OCI-LY1 (cell line): ENCODE measurements at regions not wholly inside any gene's neighbourhood (a gene's known extent, or its start where the extent isn't known, plus 50 kb on each side); places are given as distances from the start of the nearest gene placed in this dataset.

ENCODE experiments used
- EZH2 ChIP-seq: fragments of 200-600 bp; sonication (generic), shearing (Covaris generic); IDR thresholded peaks from 2 replicates; pipeline ENCODE4 v1.8.0; 2017; ENCODE audit warnings: borderline replicate concordance, mixed run types, mild to moderate bottlenecking, antibody characterized with exemption, low read length, moderate library complexity, mixed read lengths
- TF ChIP-seq, protein P1 (sequence below): fragments of 200-600 bp; sonication (generic), shearing (Covaris generic); IDR thresholded peaks from 2 replicates; pipeline ENCODE4 v1.5.1; 2017; ENCODE audit warnings: mild to moderate bottlenecking, antibody characterized with exemption, low read length, moderate library complexity, mixed read lengths

- TF ChIP-seq, protein P1, sequence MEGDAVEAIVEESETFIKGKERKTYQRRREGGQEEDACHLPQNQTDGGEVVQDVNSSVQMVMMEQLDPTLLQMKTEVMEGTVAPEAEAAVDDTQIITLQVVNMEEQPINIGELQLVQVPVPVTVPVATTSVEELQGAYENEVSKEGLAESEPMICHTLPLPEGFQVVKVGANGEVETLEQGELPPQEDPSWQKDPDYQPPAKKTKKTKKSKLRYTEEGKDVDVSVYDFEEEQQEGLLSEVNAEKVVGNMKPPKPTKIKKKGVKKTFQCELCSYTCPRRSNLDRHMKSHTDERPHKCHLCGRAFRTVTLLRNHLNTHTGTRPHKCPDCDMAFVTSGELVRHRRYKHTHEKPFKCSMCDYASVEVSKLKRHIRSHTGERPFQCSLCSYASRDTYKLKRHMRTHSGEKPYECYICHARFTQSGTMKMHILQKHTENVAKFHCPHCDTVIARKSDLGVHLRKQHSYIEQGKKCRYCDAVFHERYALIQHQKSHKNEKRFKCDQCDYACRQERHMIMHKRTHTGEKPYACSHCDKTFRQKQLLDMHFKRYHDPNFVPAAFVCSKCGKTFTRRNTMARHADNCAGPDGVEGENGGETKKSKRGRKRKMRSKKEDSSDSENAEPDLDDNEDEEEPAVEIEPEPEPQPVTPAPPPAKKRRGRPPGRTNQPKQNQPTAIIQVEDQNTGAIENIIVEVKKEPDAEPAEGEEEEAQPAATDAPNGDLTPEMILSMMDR = no peak
- TF ChIP-seq EZH2 = no peak
These were observed 509.6 kb upstream of the POU3F3 start for GRCh38 chr2:104344306-104344705.
